Colonic mucosa (tissue), 4 donors: ENCODE measurements at regions not wholly inside any gene's neighbourhood (a gene's known extent, or its start where the extent isn't known, plus 50 kb on each side); places are given as distances from the start of the nearest gene placed in this dataset.
A peak's percentile ranks its signal among the peaks of the same experiment; 100 is the strongest.

Experiments used
- DNase-seq: peaks from one replicate; pipeline ENCODE4 v3.0.0-alpha.2; 2020
- H3K27ac ChIP-seq: fragments of 200-600 bp; one replicate; pipeline ENCODE4 v1.8.0; 2021
- H3K27me3 ChIP-seq: fragments of 200-600 bp; one replicate; pipeline ENCODE4 v1.8.0; 2021
- H3K36me3 ChIP-seq: fragments of 200-600 bp; one replicate; pipeline ENCODE4 v1.8.0; 2021
- H3K4me1 ChIP-seq: fragments of 200-600 bp; one replicate; pipeline ENCODE4 v1.8.0; 2021; ENCODE audit warnings: mild to moderate bottlenecking
- H3K4me3 ChIP-seq: fragments of 200-600 bp; one replicate; pipeline ENCODE4 v1.8.0; 2021
- H3K9ac ChIP-seq, 2 donors: one replicate each; pipeline ENCODE4 v1.7.0; 2013; ENCODE audit warnings: control low read depth in 2 of 2, low read depth in 2 of 2, low read length in 2 of 2
- H3K9me3 ChIP-seq: fragments of 200-600 bp; one replicate; pipeline ENCODE4 v1.8.0; 2021
- CTCF ChIP-seq: fragments of 200-600 bp; IDR thresholded peaks from one replicate; pipeline ENCODE4 v1.8.0; 2022; ENCODE audit warnings: antibody characterized with exemption, mild to moderate bottlenecking
- intact Hi-C: fragments of 100-400 bp; cut with DNase I; formaldehyde crosslinking; loops from one replicate; pipeline ENCODE4 v1.14.1; 2022
- donor health status: healthy.
- donor health status: DM: no; HTN: no; CAD: no.
- donor health status: DM: no; HTN: no; CAD: no.

DNA sequence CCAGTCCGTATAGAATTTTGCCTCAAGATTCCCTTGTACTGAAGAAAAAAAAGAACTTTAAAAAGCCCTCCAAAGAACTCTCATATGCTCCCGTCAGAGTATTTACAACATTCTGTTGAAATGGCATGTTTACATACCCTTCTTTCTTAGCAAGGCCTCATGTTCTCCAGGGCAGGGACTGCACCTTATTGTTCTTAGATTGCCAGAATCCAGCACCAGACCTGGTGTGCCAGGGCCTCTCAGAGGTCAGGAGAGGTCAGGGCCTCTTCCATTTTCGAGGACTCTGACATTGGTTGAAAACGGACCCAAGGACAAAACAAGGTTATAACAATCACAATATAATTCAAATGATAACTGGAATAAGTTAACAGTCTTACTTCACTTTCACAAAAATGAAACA, 78.2 kb downstream of the TNP1 start:
- Histone ChIP-seq H3K4me1 (no peaks in the 10 kb centered on the region), H3K4me3 (no peak overlapping the region), H3K9me3 (no peaks in the 10 kb centered on the region), H3K27me3 (no peaks in the 10 kb centered on the region), H3K36me3 (no peaks in the 10 kb centered on the region), H3K9ac (no peak overlapping the region), H3K27ac (no peak overlapping the region)
- no peak for TF ChIP-seq CTCF
- intact Hi-C loops, result no loop called here
- DNase-seq, result no peak

DNA sequence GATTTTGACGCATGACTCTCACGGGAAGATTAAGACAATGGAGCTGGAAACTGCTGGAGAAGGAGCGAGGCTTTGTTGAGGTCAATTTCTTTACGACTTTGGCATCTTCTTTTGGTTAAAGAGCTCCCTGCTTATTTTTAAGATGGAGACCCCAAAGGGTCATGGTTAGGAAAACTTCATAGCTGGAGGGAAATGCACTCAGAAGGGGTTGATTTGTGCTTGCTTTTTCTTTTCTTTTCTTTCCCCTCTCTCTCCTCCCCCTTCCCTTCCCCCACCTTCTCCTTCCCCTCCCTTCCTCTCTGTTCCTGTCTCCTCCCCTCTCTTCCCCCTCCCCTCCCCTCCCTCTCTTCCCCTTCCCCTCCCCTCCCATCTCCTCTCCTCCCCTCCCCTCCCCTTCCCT, 79.0 kb downstream of the TNP1 start:
- no peak overlapping the region for H3K9ac ChIP-seq
- H3K27ac ChIP-seq, result no peak overlapping the region
- no peaks in the 10 kb centered on the region for H3K4me1 ChIP-seq
- no peak for TF ChIP-seq CTCF
- DNase-seq, result no peak
- intact Hi-C loops, result no loop called here
- no peaks in the 10 kb centered on the region for H3K27me3 ChIP-seq
- H3K36me3 ChIP-seq, result no peaks in the 10 kb centered on the region
- H3K4me3 ChIP-seq, result no peak overlapping the region
- no peaks in the 10 kb centered on the region for H3K9me3 ChIP-seq

DNA sequence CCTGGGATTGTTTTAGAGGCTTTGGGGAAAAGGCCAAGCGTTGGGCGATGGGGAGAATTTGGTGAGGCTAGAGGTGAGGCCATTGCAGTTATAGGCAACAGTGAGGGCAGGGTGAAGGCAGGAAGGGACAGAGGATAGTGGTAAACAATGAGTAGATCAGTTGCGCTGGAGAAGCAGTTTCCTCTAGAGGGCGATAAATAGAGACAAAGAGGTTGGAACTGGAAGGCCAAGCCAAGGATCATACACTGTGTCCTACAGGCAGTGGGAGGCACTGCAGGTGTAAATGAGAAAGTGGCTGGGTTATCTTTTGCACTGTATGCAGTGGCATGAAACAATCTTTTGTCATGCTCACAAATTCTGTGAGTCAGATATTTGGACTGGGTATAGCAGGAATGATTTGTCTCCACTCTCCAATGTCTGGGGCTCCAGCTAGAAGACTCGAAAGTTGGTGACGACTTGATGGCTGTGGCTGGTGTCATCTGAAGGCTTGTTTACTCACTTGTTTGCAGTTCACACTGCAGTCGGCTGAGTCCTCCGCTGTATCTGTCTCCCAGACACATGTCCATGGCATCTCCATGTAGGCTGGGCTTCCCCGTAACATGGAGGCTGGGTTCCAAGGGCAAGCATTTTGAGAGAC, 82.1 kb downstream of the TNP1 start:
- Histone ChIP-seq H3K4me1 (no peaks in the 10 kb centered on the region), H3K4me3 (no peak overlapping the region), H3K27ac (no peak overlapping the region), H3K9ac (no peak overlapping the region), H3K9me3 (no peaks in the 10 kb centered on the region), H3K36me3 (no peaks in the 10 kb centered on the region), H3K27me3 (no peaks in the 10 kb centered on the region)
- DNase-seq, result no peak
- intact Hi-C loops, result no loop called here
- TF ChIP-seq CTCF, result peak; percentile 37

GRCh38 chr2:216776066-216776850, 80.9 kb upstream of the IGFBP5 start:
- H3K4me3 ChIP-seq, result no peak overlapping the region
- H3K9me3 ChIP-seq, result no peaks in the 10 kb centered on the region
- TF ChIP-seq CTCF, result no peak
- no peaks in the 10 kb centered on the region for H3K27me3 ChIP-seq
- DNase-seq, result no peak
- intact Hi-C loops, result no loop called here
- no peaks in the 10 kb centered on the region for H3K4me1 ChIP-seq
- H3K36me3 ChIP-seq, result no peaks in the 10 kb centered on the region
- H3K27ac ChIP-seq, result no peak overlapping the region
- H3K9ac ChIP-seq, result no peak overlapping the region

- no peaks in the 10 kb centered on the region for H3K4me1 ChIP-seq
- no peak overlapping the region for H3K4me3 ChIP-seq
- DNase-seq, result no peak
- no peaks in the 10 kb centered on the region for H3K9me3 ChIP-seq
- no peaks in the 10 kb centered on the region for H3K27me3 ChIP-seq
- TF ChIP-seq CTCF, result no peak
- H3K27ac ChIP-seq, result peak overlapping the region; percentile 5
- intact Hi-C loops, result no loop called here
- H3K9ac ChIP-seq, result no peak overlapping the region
- H3K36me3 ChIP-seq, result no peaks in the 10 kb centered on the region
Measured at GRCh38 chr2:216775043-216775453, 79.7 kb upstream of the IGFBP5 start.
